GOT3 (cell line): ENCODE measurements at regions not wholly inside any gene's neighbourhood (a gene's known extent, or its start where the extent isn't known, plus 50 kb on each side); places are given as distances from the start of the nearest gene placed in this dataset.

Source experiments
- DNase-seq: peaks from one replicate; lab custom pipeline; 2025; ENCODE audit warnings: mixed read lengths; lab: John Stamatoyannopoulos, UW

DNA sequence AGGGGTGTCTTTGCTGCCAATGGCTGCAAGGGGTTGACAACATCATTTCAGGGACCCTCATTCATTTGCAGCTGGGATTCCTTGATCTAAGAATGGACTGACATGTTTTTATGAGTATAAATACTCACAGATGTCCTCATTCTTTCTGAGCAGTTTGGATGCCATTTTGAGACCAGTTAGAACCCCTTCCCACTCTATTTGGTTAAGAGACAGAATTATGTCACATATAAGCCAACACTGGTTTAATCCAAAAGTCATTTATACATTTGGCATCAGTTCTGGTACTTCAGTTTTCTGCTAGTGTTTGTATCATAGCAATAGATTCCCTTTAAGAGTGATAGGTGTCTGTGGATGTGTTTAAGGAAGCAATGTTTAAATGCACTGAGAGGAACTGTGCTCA lies 248.8 kb downstream of the SAMD5 start:
- no peak for DNase-seq

DNA sequence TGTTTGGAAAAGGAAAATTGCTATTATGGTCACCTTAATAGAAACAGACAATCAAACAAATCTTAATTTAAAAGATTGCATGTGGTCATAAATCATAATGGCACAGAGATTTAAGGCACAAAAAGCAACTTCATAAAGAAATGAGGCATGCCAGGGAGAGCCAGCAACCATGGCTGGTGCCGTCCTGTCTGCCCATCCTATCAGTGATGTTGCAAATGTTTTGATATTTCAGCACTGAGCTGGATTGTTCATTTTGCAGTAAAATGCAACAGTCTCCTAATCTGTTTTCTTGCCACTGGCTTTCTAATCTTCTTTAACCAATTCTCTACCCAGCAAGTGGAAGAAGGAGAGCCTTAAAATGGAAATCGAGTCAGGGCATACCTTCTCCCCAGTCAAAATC lies 249.8 kb downstream of the SAMD5 start:
- no peak for DNase-seq

DNA sequence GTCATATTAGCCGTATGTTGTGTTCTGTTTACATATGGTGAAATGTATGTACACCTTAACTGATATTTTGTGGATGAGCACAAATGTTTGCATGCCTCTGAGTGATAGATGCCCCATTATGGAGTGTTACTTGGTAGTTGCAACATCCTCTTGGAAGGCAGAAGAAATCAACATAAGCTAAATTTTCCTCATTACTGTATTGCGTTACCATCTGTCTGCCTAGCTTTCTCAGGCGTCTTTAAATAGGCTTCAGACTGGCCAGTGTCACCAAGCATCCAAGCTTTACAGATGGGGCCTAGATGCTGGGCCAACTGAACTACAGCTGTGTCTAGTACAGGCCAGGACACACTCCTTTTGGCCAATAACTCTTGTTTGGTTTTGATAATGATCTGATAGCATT lies 250.6 kb downstream of the SAMD5 start:
- DNase-seq = no peak

DNA sequence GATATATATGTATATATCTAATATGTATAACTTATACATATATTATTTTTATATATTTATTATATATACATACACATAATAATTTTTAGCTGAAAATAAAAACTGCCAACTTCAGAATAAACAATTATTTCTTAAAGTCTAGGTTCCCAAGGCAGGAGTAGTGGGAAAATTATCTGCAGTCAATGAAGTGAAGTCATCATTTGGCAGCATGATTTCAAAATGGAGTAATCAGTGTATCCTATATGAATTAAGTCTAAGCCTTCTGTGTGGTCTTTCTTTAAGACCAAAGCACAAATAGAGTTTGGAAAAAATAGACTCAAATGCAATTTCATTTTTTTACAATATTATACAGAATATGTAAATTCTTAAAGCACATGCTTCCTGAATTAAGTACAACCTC lies 251.0 kb downstream of the SAMD5 start:
- no peak for DNase-seq

DNA sequence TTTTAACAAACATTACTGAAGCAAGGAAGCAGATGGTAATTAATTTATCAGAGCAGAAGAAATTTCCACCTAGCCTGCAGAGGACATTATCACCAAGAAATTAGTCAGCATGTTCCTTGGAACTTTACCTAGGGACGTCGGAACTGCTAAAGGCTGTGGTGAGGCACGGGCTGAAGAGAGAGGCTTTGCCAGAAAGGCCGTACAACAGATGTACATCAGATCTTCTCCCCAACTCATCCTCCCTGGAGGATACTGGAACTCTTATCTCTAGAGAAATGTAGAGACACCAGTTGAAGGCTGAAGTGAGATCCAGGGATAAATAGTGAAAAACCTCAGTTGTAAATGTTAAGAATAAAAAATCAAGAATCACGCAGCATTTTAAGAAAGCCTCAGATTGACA lies 257.1 kb downstream of the SAMD5 start:
- DNase-seq = no peak

DNA sequence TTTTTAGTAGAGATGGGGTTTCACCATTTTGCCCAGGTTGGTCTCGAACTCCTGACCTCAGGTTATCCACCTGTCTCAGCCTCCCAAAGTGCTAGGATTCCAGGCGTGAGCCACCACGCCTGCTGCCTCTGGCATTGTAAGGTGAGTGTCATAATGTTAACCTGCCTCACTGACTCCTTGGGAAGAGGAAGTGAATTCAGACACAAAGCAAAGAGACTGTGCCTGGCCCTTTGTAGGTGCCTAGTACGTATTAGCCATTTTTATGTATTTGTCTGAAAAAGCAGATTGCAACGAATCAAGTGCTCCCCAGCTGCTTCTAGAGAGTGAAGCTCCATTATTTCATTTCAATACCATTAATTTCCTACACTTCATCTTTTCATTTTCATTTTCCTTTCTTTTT lies 260.5 kb downstream of the SAMD5 start:
- no peak for DNase-seq

DNA sequence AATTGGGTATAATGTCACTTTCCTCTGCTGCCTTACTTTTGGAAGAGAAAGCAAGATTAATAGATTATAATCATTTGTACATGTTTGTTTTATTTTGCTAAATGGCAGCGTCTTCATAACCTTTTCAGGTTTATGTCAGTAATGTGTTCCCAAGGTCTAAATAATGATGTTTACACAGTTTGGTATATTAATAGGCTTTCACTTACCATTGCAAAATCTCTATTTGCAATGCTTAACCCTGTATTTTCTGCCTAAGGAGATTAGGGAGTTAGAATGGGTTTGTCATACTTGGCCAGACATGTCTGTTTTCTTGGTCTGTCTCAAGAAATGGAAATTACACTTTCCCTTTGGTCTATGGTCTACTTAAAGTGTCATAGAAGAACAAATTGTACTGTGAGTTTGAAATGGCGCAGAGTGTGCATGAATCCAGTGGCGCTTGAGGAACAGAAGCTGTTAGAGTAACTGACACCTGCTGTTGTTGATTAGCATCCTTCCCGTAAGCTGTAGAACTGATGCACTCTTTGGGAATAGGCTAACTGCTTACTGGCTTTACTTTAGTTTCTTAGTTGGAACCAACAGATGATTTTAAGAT lies 261.1 kb downstream of the SAMD5 start:
- no peak for DNase-seq

DNA sequence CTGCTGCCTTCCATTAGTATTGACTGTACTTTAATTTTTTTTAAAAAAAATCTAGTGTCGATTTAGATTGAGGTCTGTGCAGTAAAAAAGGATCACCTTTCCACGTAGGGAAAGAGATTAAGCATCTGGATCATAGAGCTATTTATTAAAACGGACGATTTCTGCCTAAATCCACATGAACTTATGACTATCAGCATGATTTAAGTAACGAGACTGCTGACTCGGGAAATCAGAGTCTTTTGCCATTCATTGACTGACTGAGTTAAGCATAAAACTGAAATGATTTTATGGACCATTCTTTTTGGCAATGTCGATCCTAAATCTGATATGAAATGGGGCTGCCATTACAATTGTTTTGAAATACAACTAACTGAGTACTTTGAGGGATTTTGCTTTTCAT lies 261.7 kb downstream of the SAMD5 start:
- no peak for DNase-seq

DNA sequence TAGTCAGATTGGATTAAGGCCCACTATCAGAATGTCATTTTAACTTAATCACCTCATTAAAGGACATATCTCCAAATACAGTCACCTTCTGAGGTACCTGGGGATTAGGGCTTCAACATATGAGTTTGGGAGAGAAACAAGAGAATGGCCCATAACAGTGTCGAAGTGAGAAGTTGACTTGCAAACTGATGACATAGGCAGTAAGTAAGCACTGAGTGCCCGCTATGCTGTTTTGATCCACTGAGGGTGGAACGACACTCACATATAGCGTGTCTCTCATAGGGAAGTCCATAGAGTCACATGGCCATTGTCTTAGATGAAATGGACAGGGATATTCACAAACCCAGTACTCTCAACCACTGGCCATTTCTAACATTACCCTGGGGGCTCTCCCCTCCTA lies 264.2 kb downstream of the SAMD5 start:
- no peak for DNase-seq

DNA sequence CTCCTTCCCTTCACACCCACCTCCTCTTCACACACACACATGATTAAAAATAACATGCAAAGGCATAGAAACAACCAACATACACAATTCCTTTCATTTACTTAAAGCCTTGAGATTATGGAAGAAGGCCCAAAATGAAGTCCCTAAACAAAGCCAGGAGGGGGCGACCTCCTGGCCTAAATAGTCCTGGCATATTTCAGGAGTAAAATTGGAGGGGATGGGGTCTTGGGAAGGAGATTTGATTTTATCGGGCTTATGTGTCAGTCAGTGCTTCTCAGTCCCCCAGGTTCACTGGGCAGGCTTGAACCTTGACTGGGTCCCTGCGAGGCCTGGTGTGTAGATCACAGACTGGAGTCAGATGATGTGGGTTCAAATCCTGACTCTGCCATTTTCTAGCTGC lies 266.4 kb downstream of the SAMD5 start:
- no peak for DNase-seq

DNA sequence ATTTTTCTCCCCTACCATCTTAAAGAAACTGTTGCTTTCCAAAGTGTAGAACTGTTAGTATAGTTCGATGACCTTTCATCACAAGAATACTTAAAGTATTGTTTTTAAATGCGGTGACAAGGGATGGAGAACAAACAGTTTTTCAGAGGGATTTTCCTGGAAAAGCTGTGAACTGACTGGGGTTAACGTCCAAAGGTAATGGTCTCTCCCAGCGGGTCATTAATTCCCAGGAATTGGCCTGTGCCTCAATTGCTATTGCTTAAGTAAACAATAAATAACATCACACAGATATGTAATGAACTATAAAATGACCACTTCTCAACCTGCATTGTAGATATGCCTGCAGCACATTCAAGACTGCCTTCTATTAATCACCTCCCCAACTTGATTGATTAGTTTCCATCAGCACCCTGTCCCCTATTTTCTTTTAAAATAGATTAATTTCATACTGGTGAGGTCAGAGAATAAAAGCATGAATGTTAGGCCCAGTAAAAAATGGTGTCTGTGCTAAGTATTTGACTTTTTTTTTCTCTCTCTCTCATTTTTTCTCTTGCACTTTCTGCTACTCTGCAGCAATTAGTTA lies 268.2 kb downstream of the SAMD5 start:
- no peak for DNase-seq

DNA sequence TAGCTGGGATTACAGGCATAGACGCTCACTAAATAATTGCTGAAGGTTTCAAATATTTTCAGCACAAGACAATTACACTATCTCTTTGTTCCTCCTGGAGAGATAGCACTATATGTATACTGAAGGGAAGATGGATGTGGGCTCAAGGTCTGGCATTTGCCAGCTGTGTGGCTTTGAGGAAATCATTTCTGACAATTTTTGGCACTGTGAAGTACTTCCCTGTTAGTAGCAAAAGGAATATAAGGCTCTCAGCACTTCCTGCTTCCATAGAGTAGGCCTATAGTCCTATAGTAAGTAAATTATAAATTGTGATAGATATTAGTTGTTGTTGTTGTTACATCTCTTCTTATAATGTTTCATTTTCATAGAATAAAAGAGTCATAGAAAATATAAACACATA lies 271.1 kb downstream of the SAMD5 start:
- no peak for DNase-seq

DNA sequence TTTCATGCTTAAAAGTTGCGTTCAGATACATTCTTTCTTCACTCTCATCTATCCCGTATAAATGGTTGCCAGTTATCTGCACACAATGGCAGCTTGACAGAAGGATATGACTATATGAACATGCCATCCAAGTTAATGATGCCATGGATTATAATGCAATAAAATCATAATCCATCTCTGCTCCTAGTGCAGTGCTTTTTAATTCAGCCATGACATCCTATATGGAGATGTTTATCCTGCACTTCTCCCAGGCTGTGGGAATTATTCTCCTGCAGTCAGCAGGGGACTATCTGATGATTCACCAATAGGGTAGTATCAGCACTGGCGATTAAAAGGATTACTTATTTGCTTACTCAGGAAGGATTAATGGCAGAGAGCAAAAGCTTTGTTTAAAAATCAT lies 273.8 kb downstream of the SAMD5 start:
- no peak for DNase-seq

DNA sequence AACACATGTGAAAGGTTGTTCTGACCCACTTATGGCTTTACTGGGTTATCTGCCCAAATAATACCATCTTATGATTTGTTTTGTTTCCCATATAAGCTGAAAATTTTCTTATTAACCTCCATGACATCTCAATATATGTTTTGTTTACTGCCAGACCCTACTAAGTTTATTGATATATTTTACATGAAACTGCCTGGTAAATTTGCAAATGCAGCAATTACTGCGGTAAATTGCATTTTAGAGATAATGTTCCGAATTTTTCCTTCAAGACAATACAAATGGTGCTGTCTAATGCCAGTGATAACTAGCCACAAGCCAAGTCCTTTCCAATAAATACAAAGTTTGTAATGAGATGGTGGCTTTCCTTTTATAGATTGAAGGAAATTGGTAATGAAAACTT lies 275.9 kb downstream of the SAMD5 start:
- no peak for DNase-seq

DNA sequence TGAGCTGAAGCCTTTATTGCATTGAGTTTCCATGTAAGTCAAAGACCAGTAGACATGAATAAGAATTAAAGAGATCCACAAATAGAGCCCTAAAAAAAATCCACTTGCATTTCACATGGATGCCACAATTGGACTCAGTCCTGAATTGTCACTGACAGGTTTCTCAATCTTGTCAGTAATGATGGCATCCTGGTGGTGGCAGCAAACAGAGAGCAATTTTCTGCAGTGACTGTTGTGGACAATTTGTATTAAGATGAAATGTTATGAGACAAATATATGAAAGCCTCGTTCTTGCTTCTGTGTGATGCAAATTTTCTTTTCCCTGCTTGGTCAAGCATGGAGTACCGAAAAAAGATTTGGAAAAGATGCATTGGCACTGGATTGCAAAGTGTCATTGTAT lies 278.9 kb downstream of the SAMD5 start:
- DNase-seq = no peak

DNA sequence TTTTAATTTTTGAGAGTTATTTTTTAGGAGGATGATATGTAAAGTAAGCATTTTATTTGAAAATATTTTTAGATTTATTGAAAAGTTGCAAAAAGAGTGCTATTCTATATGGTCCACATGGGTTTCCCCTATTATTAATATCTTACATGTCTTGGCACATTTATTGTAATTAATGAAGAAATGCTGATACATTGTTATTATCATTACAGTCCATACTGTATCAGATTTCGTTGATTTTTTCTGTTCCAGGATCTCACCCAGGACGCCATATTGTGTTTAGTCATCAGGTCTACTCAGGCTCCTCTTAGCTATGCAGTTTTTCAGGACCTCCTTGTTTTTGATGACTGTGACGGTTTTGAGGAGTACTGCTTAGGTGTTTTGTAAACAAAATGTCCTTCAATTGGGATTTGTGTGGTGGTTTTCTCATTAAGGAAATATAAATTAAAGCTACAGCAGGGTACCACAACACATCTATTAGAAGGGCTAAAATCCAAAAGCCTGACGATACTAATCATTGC lies 281.0 kb downstream of the SAMD5 start:
- no peak for DNase-seq

DNA sequence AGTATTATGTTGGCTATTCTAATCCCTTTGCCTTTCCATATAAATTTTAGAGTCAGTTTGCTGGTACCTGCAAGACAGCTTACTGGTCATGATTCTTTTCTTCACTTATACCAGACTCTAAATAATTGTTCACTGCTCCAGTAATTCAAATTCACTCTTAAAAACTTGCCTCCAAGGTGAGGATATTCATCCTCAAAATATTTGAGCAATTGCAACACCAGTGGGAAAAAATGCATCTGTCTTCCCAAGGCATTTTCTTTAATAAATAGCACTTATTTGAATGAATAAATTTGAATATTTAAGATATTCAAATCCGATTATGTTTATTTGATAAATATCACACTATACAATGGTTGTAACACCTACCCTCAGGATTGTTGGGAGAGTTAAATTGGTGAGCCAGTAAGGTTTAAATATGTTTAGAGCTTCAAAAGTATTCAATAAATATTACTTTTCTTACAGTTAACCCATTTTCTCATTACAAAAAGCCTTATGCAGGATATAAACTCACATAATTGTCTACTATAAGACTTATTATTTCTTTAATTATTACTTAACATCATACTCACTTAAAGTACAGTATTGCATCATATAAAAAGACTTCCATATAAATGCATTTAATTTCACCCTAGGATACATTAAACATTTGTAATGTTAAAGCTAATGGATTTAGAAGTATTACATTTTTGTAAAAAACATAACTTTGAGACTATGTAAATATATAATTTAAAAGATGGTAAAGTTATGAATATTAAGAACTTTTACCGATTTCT lies 285.6 kb downstream of the SAMD5 start:
- DNase-seq = no peak

DNA sequence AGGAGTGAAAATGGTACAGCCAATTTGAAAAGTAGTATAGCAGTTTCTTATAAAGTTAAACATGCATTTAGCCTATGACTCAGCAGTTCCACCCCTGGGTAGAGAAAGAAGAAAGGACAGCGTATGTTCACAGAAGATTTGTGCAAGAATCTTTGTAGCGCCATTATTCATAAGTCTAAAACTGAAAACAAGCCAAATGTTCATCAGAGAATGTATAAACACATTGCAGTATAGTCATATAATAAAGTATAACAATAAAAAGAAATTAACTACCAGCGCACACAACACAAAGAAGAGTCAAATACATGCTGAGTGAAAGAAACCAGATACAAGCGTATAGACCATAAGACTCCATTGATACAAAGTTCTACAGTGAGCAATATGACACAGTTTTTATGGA lies 294.0 kb downstream of the SAMD5 start:
- DNase-seq = no peak

DNA sequence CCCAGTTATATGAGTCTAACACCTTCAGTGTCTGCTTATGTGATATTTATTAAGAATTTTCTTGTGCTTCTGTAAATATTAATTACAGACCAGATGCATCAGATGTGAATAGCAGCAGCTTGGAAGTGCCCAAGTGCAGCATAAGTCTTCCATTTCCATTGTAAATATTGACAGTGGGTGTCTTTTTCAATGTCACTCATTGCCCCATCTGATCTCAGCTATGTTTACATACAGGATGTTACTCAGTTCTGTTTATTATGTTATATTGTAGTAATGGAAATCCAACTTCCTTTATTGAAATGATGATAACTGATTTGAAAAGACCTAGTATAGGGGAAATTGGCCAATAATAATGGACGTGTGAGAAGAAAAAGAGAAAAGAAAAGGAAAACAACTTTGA lies 296.7 kb downstream of the SAMD5 start:
- no peak for DNase-seq

DNA sequence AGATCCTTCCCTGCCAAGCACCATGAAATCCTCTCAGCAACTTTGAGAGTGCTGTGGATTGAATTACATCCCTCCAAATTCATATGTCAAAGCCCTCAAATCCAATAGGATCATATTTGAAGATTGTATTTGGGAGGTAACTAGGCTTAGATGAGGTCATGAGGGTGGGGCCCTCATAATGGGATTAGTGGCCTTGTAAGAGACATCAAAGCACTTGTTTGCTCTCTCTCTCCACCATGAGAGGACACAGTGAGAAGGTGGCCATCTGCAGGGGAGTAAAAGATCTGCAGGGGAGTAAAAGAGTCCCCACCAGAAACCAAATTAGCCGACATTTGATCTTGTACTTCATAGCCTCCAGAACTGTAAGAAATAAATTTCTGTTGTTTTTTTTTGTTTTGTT lies 298.2 kb downstream of the SAMD5 start:
- DNase-seq = no peak

DNA sequence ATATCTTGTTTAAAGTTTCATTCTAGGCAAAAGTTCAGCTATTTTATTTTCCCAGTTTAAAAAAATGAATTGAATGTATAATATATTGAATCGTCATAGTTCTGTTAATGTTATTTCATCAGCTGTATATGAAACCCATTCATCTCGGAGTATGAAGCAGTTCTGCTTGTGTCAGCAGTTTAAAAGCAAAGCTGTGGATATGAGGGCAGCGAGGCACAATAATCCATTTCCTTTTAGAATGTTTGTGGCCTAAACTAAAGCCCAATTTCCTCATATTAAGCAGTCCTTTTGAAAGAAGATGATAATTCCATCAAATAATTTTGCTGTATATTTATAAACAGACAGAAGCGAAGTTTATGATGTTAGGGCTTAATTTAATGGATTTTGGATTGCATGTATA lies 300.1 kb downstream of the SAMD5 start:
- DNase-seq = no peak

DNA sequence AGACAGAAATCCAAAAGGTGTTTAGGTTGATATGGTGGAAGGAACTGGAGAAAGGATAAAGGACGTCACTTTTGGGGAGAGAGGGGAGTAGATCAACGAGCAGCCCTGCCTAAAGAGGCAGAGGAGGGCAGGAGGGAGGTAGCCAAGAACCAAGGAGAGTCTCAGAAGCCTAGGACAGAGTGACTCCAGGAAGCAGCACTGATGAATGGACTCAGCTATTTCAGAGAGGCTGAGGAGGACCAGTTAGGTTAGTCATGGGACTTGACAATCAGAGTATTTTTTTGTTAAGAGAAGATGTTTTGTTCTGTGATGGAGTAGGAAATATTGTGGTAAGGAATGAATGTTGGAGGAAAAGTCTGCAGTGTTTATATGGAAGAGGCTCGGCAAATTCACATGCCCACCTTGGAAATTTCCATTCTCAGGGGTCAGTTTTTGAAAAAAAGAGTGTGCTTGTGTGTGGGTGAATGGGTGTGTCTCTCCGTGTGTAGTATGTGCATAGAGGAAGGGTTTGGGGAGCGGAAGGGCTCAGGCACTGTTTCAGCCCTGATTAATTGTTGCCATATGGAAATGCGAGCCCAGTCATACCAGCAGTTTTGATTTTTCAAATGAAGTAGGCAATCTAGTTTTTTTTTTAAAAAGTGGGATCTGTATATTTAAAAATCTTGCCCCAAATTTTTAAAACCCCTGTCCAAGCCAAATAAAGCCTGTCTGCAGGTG lies 303.6 kb downstream of the SAMD5 start:
- DNase-seq = no peak
